Keratinocyte (primary cell): ENCODE measurements at regions not wholly inside any gene's neighbourhood (a gene's known extent, or its start where the extent isn't known, plus 50 kb on each side); places are given as distances from the start of the nearest gene placed in this dataset.

Experiments
- DNase-seq: peaks from one replicate; pipeline ENCODE4 v3.0.0-alpha.2; 2011; ENCODE audit warnings: low read depth, missing footprints, low spot score
- FAIRE-seq: peaks from 2 replicates; lab custom pipeline; 2011; peaks lifted over from hg19 to GRCh38; lab: Jason Lieb, UNC
- H2AFZ ChIP-seq: 2 replicates; pipeline ENCODE4 v1.6.0; 2012; ENCODE audit warnings: low read length, control low read depth, inconsistent platforms; ENCODE audit not compliant: control insufficient read depth
- H3K27ac ChIP-seq: 2 replicates; pipeline ENCODE4 v1.5.1; 2011; ENCODE audit warnings: low read length; ENCODE audit not compliant: control insufficient read depth, insufficient read depth
- H3K27me3 ChIP-seq: 3 replicates; pipeline ENCODE4 v1.6.0; 2011; ENCODE audit warnings: low read length; ENCODE audit not compliant: control insufficient read depth, insufficient read depth; ENCODE audit errors: extremely low read depth
- H3K36me3 ChIP-seq, 2 experiments: 2 replicates in 1 of 2; 3 replicates in 1 of 2; pipeline ENCODE4 v1.5.1; 2011; ENCODE audit warnings: low read length in 2 of 2, mild to moderate bottlenecking in 1 of 2; ENCODE audit not compliant: control insufficient read depth in 2 of 2, insufficient read depth in 2 of 2; ENCODE audit errors: extremely low read depth in 1 of 2
- H3K4me1 ChIP-seq: 3 replicates; pipeline ENCODE4 v1.5.1; 2011; ENCODE audit warnings: low read length; ENCODE audit not compliant: control insufficient read depth, insufficient read depth; ENCODE audit errors: extremely low read depth
- H3K4me2 ChIP-seq: 3 replicates; pipeline ENCODE4 v1.6.0; 2011; ENCODE audit warnings: low read depth, low read length; ENCODE audit not compliant: control insufficient read depth, insufficient read depth; ENCODE audit errors: extremely low read depth
- H3K4me3 ChIP-seq, 3 experiments: fragments of 200-600 bp in 1 of 3; sonication (generic) in 1 of 3; 2 replicates in 2 of 3; 3 replicates in 1 of 3; pipeline ENCODE4 v1.5.1; 2011 to 2016; ENCODE audit warnings: low read length in 3 of 3, mild to moderate bottlenecking in 3 of 3, control low read depth in 2 of 3, inconsistent platforms in 1 of 3, low read depth in 1 of 3, mixed read lengths in 1 of 3, mixed run types in 1 of 3, moderate library complexity in 1 of 3; ENCODE audit not compliant: control insufficient read depth in 2 of 3, insufficient read depth in 2 of 3; ENCODE audit errors: extremely low read depth in 1 of 3
- H3K79me2 ChIP-seq: 2 replicates; pipeline ENCODE4 v1.6.0; 2012; ENCODE audit warnings: low read length; ENCODE audit not compliant: control insufficient read depth, insufficient read depth
- H3K9ac ChIP-seq: 3 replicates; pipeline ENCODE4 v1.6.0; 2011; ENCODE audit warnings: low read length; ENCODE audit not compliant: control insufficient read depth, insufficient read depth; ENCODE audit errors: extremely low read depth
- H3K9me1 ChIP-seq: 3 replicates; pipeline ENCODE4 v1.6.0; 2011; ENCODE audit warnings: low read length; ENCODE audit not compliant: control insufficient read depth, insufficient read depth; ENCODE audit errors: extremely low read depth
- H3K9me3 ChIP-seq: 2 replicates; pipeline ENCODE4 v1.5.1; 2012; ENCODE audit warnings: low read depth, low read length; ENCODE audit not compliant: control insufficient read depth
- H4K20me1 ChIP-seq: 3 replicates; pipeline ENCODE4 v1.6.0; 2011; ENCODE audit warnings: low read length; ENCODE audit not compliant: control insufficient read depth, insufficient read depth; ENCODE audit errors: extremely low read depth
- EZH2 ChIP-seq: IDR thresholded peaks from one replicate; pipeline ENCODE4 v1.6.1; 2012; ENCODE audit warnings: inconsistent platforms, mild to moderate bottlenecking, low read length, moderate library complexity
- dilution Hi-C: fragments of 300-500 bp; cut with MboI; formaldehyde crosslinking; loops from one replicate; pipeline ENCODE4 v1.7.0; 2020; ENCODE audit warnings: low sequenced_read_pairs; ENCODE audit not compliant: extremely low pct_ligation_motif_present
- TF ChIP-seq, protein P1 (sequence below), 3 experiments: IDR thresholded peaks in 1 of 3; conservative IDR thresholded peaks in 1 of 3; optimal IDR thresholded peaks in 1 of 3; 2 replicates in 2 of 3; 3 replicates in 1 of 3; pipeline versions ENCODE3 to v1.5.1; 2011; ENCODE audit warnings: low read length in 3 of 3, mild to moderate bottlenecking in 3 of 3, moderate library complexity in 2 of 3, control low read depth in 1 of 3, inconsistent platforms in 1 of 3; ENCODE audit not compliant: insufficient read depth in 2 of 3; ENCODE audit errors: extremely low read depth in 1 of 3

DNA sequence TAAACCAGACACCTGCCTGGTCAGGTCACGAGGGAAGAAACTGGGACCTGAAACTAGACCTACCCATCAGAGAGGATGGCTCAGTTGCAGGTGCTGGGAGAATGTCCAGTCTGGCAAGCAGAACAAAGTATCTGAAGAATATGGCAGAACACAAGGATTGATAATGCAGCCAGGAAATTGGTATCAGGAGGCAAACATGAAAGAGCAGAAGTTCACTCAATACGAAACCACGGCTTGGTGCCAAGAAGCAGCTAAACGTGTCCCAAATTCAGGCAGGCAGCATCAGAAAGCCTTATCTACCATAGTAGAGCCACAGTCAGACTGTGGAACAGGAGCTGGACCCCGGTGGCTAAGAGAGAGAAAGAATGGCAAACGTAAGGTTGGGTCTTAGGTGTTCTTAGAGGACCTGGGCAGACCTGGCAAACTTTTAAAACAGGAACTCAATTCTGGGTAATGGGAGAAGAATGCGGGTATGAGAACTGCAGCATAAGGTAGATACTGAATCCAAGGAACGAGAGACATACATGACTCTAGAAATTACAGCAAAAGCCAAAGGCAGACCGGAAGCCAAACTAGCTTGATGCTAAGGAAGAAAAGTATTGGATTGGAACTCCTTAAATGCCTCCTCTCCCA lies 169.0 kb upstream of the NECTIN3 start:
- H2AFZ ChIP-seq, result no peak overlapping the region
- no peak for FAIRE-seq
- H3K9me3 ChIP-seq, result no peaks in the 10 kb centered on the region
- no peaks in the 10 kb centered on the region for H3K79me2 ChIP-seq
- H3K9ac ChIP-seq, result no peak overlapping the region
- H4K20me1 ChIP-seq, result no peaks in the 10 kb centered on the region
- no peak overlapping the region for H3K4me3 ChIP-seq
- no peak overlapping the region for H3K4me2 ChIP-seq
- H3K27ac ChIP-seq, result no peak overlapping the region
- H3K9me1 ChIP-seq, result no peaks in the 10 kb centered on the region
- H3K4me1 ChIP-seq, result no peaks in the 10 kb centered on the region
- no peaks in the 10 kb centered on the region for H3K36me3 ChIP-seq
- no peak for TF ChIP-seq EZH2
- TF ChIP-seq, protein P1, sequence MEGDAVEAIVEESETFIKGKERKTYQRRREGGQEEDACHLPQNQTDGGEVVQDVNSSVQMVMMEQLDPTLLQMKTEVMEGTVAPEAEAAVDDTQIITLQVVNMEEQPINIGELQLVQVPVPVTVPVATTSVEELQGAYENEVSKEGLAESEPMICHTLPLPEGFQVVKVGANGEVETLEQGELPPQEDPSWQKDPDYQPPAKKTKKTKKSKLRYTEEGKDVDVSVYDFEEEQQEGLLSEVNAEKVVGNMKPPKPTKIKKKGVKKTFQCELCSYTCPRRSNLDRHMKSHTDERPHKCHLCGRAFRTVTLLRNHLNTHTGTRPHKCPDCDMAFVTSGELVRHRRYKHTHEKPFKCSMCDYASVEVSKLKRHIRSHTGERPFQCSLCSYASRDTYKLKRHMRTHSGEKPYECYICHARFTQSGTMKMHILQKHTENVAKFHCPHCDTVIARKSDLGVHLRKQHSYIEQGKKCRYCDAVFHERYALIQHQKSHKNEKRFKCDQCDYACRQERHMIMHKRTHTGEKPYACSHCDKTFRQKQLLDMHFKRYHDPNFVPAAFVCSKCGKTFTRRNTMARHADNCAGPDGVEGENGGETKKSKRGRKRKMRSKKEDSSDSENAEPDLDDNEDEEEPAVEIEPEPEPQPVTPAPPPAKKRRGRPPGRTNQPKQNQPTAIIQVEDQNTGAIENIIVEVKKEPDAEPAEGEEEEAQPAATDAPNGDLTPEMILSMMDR (optimal IDR thresholded peaks at IDR 0.05 in 1 of 3, IDR thresholded peaks at IDR 0.05 in 1 of 3, conservative IDR thresholded peaks at IDR 0.05 in 1 of 3; ENCODE audit: extremely low read depth in 1 of 3, insufficient read depth in 2 of 3, low read length in 3 of 3), result no peak
- dilution Hi-C loops, result no loop called here
- DNase-seq, result no peak
- H3K27me3 ChIP-seq, result no peaks in the 10 kb centered on the region

DNA sequence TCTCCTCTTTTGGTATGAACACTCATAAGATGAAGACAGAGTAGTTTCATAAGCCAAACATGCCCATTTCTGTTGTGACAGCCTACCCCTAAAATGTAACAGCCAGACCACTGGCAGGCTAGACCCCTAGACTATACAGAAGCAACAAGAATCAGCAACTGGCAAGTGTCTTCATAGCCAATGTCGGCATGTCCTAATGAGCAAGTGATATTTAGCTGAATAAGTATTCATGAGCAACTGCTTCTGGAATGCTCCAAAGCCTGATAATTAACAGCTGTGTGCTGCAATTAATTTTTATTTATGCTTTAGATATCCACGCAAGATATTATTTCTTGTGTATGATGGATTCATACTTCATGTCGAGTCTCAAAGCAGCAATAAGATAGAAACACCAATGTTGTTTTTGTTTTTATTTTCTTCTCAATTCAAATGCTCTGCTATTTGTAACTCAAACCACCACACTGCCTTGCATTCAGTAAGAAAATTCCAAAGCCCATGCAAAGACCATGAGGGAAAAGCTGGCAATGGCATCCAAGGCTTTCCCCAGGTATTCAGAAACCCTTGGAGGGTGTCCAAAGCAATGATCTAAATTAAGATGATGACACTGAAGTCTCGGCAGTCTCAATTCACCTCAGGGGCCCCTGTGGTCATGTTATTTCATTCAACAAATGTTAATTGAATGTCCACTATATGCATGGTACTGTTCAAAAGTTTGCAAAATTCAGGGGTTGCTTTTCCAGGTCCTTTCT lies 167.7 kb upstream of the NECTIN3 start:
- H3K27ac ChIP-seq, result no peak overlapping the region
- H3K79me2 ChIP-seq, result no peaks in the 10 kb centered on the region
- no peak overlapping the region for H3K4me2 ChIP-seq
- H3K9me1 ChIP-seq, result no peaks in the 10 kb centered on the region
- H4K20me1 ChIP-seq, result no peaks in the 10 kb centered on the region
- H3K27me3 ChIP-seq, result no peaks in the 10 kb centered on the region
- dilution Hi-C loops, result no loop called here
- H3K9me3 ChIP-seq, result no peaks in the 10 kb centered on the region
- no peak for TF ChIP-seq EZH2
- TF ChIP-seq, protein P1 (optimal IDR thresholded peaks at IDR 0.05 in 1 of 3, IDR thresholded peaks at IDR 0.05 in 1 of 3, conservative IDR thresholded peaks at IDR 0.05 in 1 of 3; ENCODE audit: extremely low read depth in 1 of 3, insufficient read depth in 2 of 3, low read length in 3 of 3), result no peak
- H3K36me3 ChIP-seq, result no peaks in the 10 kb centered on the region
- H3K4me3 ChIP-seq, result no peak overlapping the region
- H3K9ac ChIP-seq, result no peak overlapping the region
- no peak overlapping the region for H2AFZ ChIP-seq
- DNase-seq (no peak), FAIRE-seq (no peak)
- H3K4me1 ChIP-seq, result no peaks in the 10 kb centered on the region
